SK-N-MC (cell line): ENCODE measurements at regions not wholly inside any gene's neighbourhood (a gene's known extent, or its start where the extent isn't known, plus 50 kb on each side); places are given as distances from the start of the nearest gene placed in this dataset.
"Not testable (repeated sequence)": the region's sequence is repeated elsewhere in the genome, so short reads cannot be mapped to it uniquely, and the experiment has no call there.

Experiments used
- DNase-seq: peaks from one replicate; pipeline ENCODE4 v3.0.0-alpha.2; 2011; ENCODE audit warnings: low read depth, low spot score
- H3K27ac ChIP-seq: fragments of 200-600 bp; sonication (generic); 2 replicates; pipeline ENCODE4 v1.5.1; 2016; ENCODE audit warnings: mixed run types
- H3K36me3 ChIP-seq: fragments of 200-600 bp; sonication (generic); 2 replicates; pipeline ENCODE4 v1.6.1; 2017; ENCODE audit warnings: antibody characterized with exemption, low read length, mixed read lengths; ENCODE audit not compliant: insufficient read depth
- H3K4me3 ChIP-seq: fragments of 200-600 bp; sonication (generic); 2 replicates; pipeline ENCODE4 v1.5.1; 2016
- H3K9ac ChIP-seq: fragments of 200-600 bp; sonication (generic); 2 replicates; pipeline ENCODE4 v1.8.0; 2017; ENCODE audit warnings: mixed run types, mixed read lengths; ENCODE audit not compliant: insufficient read length
- H3K9me3 ChIP-seq: fragments of 200-600 bp; sonication (generic); 2 replicates; pipeline ENCODE4 v1.6.1; 2017; ENCODE audit warnings: low read depth, mild to moderate bottlenecking, antibody characterized with exemption, low read length, moderate library complexity, mixed read lengths
- EZH2 ChIP-seq: fragments of 200-600 bp; sonication (generic); IDR thresholded peaks from one replicate; pipeline ENCODE4 v1.6.1; 2017; ENCODE audit warnings: antibody characterized with exemption
- FOXP2 ChIP-seq: optimal IDR thresholded peaks from 2 replicates; pipeline ENCODE3; 2011; ENCODE audit warnings: mild to moderate bottlenecking, moderate library complexity; ENCODE audit not compliant: insufficient read depth; ENCODE audit errors: extremely low read length, control extremely low read depth
- POLR2AphosphoS5 ChIP-seq: IDR thresholded peaks from 2 replicates; pipeline ENCODE4 v1.6.1; 2012; ENCODE audit warnings: mild to moderate bottlenecking, low read depth, low read length, borderline replicate concordance

DNA sequence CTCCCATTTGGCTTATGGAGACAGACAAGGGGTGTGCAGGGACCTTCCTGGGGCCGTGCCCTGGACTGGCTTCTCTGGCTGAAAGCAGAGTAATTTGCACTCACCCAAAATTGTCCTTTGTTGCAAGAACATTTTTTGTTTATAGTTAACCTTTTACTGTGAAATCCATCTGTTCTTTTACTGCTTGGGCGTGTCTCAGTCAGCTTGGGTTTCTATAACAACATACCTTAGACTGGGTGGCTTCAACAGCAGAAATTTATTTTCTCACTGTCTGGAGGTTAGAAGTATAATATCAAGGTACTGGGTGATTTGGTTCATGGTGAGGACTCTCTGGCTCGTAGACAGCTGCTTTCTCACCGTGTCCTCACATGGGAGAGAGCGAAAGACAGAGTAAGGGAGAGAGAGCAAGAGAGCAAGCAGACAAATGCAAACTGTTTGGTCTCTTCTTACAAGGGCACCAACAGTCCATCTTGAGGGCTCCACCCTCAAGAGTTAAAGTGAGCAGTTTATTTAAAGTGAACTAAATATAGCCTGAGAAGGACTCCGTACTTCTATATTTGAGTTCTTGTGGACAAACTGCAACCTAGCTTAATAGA lies 131.0 kb upstream of the NPY start:
- no peak for DNase-seq
- Histone ChIP-seq H3K4me3 (no peak overlapping the region), H3K27ac (no peak overlapping the region), H3K36me3 (no peaks in the 10 kb centered on the region), H3K9me3 (no peaks in the 10 kb centered on the region; the same call in 1 of the 2 replicates), H3K9ac (no peak overlapping the region)
- TF ChIP-seq FOXP2 (no peak), EZH2 (no peak), POLR2AphosphoS5 (no peak)

DNA sequence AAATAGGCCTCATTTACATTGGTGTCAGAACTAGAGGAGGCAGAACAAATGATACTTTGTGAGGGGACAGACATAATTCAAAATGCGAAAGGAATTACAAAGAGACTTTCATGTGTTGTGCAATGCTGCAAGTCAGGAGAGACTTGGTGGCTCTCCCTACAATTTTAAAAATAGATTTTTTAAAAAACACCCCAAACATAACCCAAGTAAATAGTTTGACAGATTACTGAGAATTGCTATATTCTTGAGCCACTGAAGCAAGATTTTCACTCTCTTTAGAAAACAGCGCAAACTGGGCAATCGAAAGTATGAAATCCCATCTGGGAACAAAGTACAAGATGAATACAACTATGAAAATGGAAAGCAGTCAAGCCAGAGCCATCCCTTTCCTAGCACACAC lies 126.3 kb upstream of the NPY start:
- no peak overlapping the region for H3K9ac ChIP-seq
- H3K36me3 ChIP-seq, result no peaks in the 10 kb centered on the region
- DNase-seq, result no peak
- H3K27ac ChIP-seq, result no peak overlapping the region
- no peaks in the 10 kb centered on the region for H3K9me3 ChIP-seq
- TF ChIP-seq POLR2AphosphoS5, result no peak
- no peak for TF ChIP-seq FOXP2
- H3K4me3 ChIP-seq, result no peak overlapping the region

DNA sequence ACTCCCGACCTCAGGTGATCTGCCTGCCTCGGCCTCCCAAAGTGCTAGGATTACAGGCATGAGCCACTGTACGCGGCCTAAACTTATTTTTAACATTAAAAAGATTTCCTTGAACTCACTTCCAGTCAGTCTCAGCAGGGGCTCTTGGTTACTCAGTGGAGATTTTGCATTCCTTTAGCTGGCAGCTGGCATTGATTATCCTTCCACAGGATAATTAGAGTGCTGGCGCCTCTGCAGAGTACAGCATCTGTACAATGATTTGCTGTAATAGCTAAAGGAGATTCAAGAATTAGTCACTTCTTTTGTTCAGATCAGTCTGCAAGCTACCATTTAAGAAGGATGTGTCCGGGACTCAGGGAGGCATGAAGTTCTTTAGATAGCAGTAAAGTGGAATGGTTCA lies 125.0 kb upstream of the NPY start:
- no peaks in the 10 kb centered on the region for H3K9me3 ChIP-seq
- H3K9ac ChIP-seq, result no peak overlapping the region
- no peaks in the 10 kb centered on the region for H3K36me3 ChIP-seq
- peak overlapping the region; percentile 0; the same call in 1 of the 2 replicates for H3K4me3 ChIP-seq
- DNase-seq, result peak; percentile 87
- H3K27ac ChIP-seq, result peak overlapping the region; percentile 27
- TF ChIP-seq POLR2AphosphoS5 (peak; percentile 24; the same call in 1 of the 2 replicates), EZH2 (no peak)

DNA sequence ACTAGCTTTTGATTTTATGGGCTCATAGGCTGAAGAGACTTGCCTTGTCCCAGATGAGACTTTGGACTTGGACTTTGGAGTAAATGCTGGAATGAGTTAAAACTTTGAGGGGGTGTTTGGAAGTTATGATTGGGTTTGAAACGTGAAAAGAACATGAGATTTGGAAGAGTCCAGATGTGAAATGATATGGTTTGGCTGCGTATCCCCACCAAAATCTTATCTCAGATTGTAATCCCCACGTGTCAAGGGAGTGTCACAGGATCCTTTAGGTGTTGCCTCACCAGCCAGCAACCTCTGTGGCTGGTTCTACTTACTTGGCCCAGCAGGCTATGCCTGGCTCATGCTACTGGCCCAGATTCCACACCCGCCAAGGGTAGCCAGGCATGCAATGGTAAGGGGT lies 119.6 kb upstream of the NPY start:
- no peaks in the 10 kb centered on the region for H3K36me3 ChIP-seq
- DNase-seq, result no peak
- no peak overlapping the region for H3K4me3 ChIP-seq
- no peak overlapping the region for H3K9ac ChIP-seq
- TF ChIP-seq EZH2 (no peak), FOXP2 (no peak), POLR2AphosphoS5 (no peak)
- H3K27ac ChIP-seq, result no peak overlapping the region
- no peaks in the 10 kb centered on the region for H3K9me3 ChIP-seq

DNA sequence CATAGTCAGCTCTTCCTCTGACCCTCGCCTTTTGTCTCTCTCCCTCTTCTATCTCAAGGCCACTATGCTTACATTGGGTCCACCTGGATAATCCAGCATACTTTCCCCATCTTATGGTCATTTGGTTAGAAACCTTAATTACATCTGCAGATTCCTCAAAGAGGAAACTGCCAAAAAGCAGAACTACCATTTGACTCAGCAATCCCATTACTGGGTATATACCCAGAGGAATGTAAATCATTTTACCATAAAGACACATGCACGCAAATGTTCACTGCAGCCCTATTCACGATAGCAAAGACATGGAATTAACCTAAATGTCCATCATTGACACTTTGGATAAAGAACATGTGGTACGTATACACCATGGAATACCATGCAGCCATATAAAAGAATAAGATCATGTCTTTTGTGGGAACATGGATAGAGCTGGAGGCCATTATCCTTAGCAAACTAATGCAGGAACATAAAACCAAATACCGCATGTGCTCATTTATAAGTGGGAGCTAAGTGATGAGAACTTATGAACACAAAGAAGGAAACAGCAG lies 114.8 kb upstream of the NPY start:
- Histone ChIP-seq H3K36me3 (no peaks in the 10 kb centered on the region), H3K4me3 (no peak overlapping the region), H3K9me3 (no peaks in the 10 kb centered on the region), H3K9ac (no peak overlapping the region), H3K27ac (no peak overlapping the region)
- DNase-seq, result no peak
- TF ChIP-seq FOXP2 (no peak), POLR2AphosphoS5 (no peak), EZH2 (no peak)

DNA sequence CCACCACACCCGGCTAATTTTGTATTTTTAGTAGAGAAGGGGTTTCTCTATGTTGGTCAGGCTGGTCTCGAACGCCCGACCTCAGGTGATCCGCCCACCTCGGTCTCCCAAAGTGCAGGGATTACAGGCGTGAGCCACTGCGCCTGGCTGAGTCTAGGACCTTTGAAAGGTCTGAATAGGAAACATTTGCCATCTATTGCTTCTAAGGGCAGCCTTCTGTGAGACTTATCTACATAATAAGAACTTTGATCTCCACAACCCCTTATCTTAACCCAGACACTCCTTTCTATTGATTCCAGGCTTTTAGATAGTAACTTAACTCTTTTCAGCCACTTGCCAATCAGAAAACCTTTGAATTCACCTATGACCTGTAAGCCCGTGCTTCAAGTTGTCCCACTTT lies 112.0 kb upstream of the NPY start:
- H3K36me3 ChIP-seq, DNase-seq, H3K9me3 ChIP-seq: not testable (repeated sequence)

DNA sequence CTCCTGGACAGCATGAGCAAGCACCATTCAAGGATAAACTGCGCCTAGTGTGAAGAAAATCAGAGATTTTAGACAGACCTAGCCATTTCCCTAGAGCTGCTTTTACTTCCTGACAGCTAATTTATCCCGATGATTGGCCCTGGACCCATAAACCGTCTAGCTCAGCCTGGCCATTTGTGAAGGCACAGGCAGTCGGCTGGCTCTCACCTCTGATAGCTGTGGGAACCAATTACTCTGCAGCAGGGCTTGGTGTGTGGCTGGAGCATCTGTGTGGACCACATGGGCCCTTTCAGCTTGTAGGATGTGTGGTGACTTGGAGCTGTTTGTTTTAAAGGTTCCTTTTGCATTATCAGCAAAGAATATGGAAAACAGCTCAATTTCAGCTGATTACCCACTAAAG lies 111.1 kb upstream of the NPY start:
- Histone ChIP-seq H3K27ac (no peak overlapping the region), H3K36me3 (no peaks in the 10 kb centered on the region), H3K9ac (no peak overlapping the region), H3K4me3 (no peak overlapping the region), H3K9me3 (no peaks in the 10 kb centered on the region)
- TF ChIP-seq POLR2AphosphoS5 (no peak), FOXP2 (no peak), EZH2 (no peak)
- DNase-seq, result no peak

More for the DNA sequence above, 112.0 kb upstream of the NPY start:
- H3K9ac ChIP-seq, H3K4me3 ChIP-seq, H3K27ac ChIP-seq: not testable (repeated sequence)

DNA sequence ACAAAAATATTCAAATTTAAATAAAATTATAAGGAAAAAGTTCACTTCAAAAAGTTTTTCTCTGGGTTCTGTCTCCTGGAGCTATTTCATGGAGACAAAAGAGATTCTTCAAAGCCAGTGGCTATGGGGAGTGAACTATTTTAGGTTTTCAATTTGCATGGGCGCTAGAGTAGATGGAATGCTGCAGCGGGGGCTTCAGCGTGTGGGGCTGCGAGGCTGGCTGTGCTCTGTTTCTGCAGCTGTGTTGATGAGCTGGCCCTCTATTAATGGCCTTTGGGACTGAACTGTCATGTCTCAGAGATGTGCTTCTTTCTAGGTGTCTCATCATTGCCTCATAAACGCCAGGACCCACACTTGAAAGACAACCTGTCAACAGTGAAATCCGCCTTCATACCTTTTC lies 108.4 kb upstream of the NPY start:
- Histone ChIP-seq H3K9me3 (no peaks in the 10 kb centered on the region), H3K4me3 (no peak overlapping the region), H3K27ac (no peak overlapping the region), H3K9ac (no peak overlapping the region), H3K36me3 (no peaks in the 10 kb centered on the region)
- DNase-seq, result no peak
- TF ChIP-seq POLR2AphosphoS5 (no peak), FOXP2 (no peak)
